ENCODE measurements at regions not wholly inside any gene's neighbourhood (a gene's known extent, or its start where the extent isn't known, plus 50 kb on each side); places are given as distances from the start of the nearest gene placed in this dataset.

- ATAC-seq = no peak
- Histone ChIP-seq H3K4me2 (no peak overlapping the region), H3K27ac (no peak overlapping the region), H3K4me1 (no peaks in the 10 kb centered on the region), H3K4me3 (no peak overlapping the region), H3K9me3 (no peaks in the 10 kb centered on the region)
- 86% methylated on average over 5 of the region's 5 CpGs for WGBS (ENCODE audit: missing lambda C conversion rate)
- ChIA-PET CTCF (interaction anchor here (0.7 kb wide), 2 partner anchors 14 to 80 kb away, joined by 3 to 4 read pairs; no protein-coding TSS in a partner anchor), POLR2A (no interaction called here)
- no peak for TF ChIP-seq NFE2L2 (conservative IDR thresholded peaks at IDR 0.05; ENCODE audit: low read length)
- no peak for DNase-seq (ENCODE audit: low read depth in 1 of 2, low spot score in 1 of 2)
- no peak for FAIRE-seq
These were observed 81.0 kb upstream of the PTHLH start for GRCh38 chr12:28053564-28053963.

GRCh38 chr12:28054583-28054982 lies 82.0 kb upstream of the PTHLH start:
- POLR2A ChIA-PET = no interaction called here
- no peak for ATAC-seq
- no peak overlapping the region for H3K4me3 ChIP-seq
- CTCF ChIA-PET = no interaction called here
- FAIRE-seq = no peak
- no peak overlapping the region for H3K27ac ChIP-seq
- no peaks in the 10 kb centered on the region for H3K4me1 ChIP-seq
- WGBS (ENCODE audit: missing lambda C conversion rate) = 96% methylated on average over 1 of the region's 1 CpG
- TF ChIP-seq CEBPB (IDR thresholded peaks at IDR 0.05) (no peak), CBX8 (IDR thresholded peaks at IDR 0.05) (no peak), ATOH8 (CRISPR knock-in tag; IDR thresholded peaks at IDR 0.05; ENCODE audit: low read depth) (no peak), ELK1 (IDR thresholded peaks at IDR 0.05; ENCODE audit: low read depth, low read length) (no peak), ZC3H11A (IDR thresholded peaks at IDR 0.05) (no peak), MAX (IDR thresholded peaks at IDR 0.05) (no peak)
- H3K9me3 ChIP-seq = no peaks in the 10 kb centered on the region
- no peak for DNase-seq (ENCODE audit: low read depth in 1 of 2, low spot score in 1 of 2)
- H3K4me2 ChIP-seq = no peak overlapping the region

- no peak for ATAC-seq
- ChIA-PET CTCF (interaction anchor here (0.6 to 1.5 kb wide), 3 partner anchors 8 to 635 kb away, joined by 3 to 4 read pairs (median 4); no protein-coding TSS in a partner anchor), POLR2A (no interaction called here)
- no peak for FAIRE-seq
- H3K4me3 ChIP-seq = no peak overlapping the region
- no peaks in the 10 kb centered on the region for H3K4me1 ChIP-seq
- TF ChIP-seq CBX8 (IDR thresholded peaks at IDR 0.05) (no peak), HES2 (IDR thresholded peaks at IDR 0.05) (no peak), JUN (IDR thresholded peaks at IDR 0.05) (no peak), CEBPB (IDR thresholded peaks at IDR 0.05) (no peak), MAFK (IDR thresholded peaks at IDR 0.05; ENCODE audit: partially characterized antibody) (no peak), RFX5 (IDR thresholded peaks at IDR 0.05) (no peak), JUNB (IDR thresholded peaks at IDR 0.05) (no peak), RNF2 (IDR thresholded peaks at IDR 0.05; ENCODE audit: borderline replicate concordance, low read depth) (no peak), NPAS2 (CRISPR knock-in tag; IDR thresholded peaks at IDR 0.05; ENCODE audit: borderline replicate concordance) (no peak), FOXS1 (CRISPR knock-in tag; IDR thresholded peaks at IDR 0.05) (no peak), KDM5A (IDR thresholded peaks at IDR 0.05) (no peak)
- H3K4me2 ChIP-seq = no peak overlapping the region
- no peak overlapping the region for H3K27ac ChIP-seq
- WGBS (ENCODE audit: missing lambda C conversion rate) = 79% methylated on average over 8 of the region's 8 CpGs
- DNase-seq (ENCODE audit: low read depth in 1 of 2, low spot score in 1 of 2) = no peak
- no peaks in the 10 kb centered on the region for H3K9me3 ChIP-seq
These were observed 85.5 kb upstream of the PTHLH start for GRCh38 chr12:28057856-28058615.

GRCh38 chr12:28059220-28059619 lies 86.7 kb upstream of the PTHLH start:
- Histone ChIP-seq H3K9me3 (no peaks in the 10 kb centered on the region), H3K4me2 (no peak overlapping the region), H3K4me3 (no peak overlapping the region), H3K27ac (no peak overlapping the region), H3K4me1 (no peaks in the 10 kb centered on the region)
- ATAC-seq = no peak
- TF ChIP-seq GATA3 (IDR thresholded peaks at IDR 0.05; ENCODE audit: borderline replicate concordance) (no peak), ZSCAN20 (CRISPR knock-in tag; IDR thresholded peaks at IDR 0.05) (no peak), RCOR1 (IDR thresholded peaks at IDR 0.05; ENCODE audit: low read depth, low read length) (no peak), JUNB (IDR thresholded peaks at IDR 0.05) (no peak), CHD4 (IDR thresholded peaks at IDR 0.05; ENCODE audit: borderline replicate concordance) (no peak), RFX5 (IDR thresholded peaks at IDR 0.05) (no peak), RAD21 (conservative IDR thresholded peaks at IDR 0.05 in 1 of 2, IDR thresholded peaks at IDR 0.05 in 1 of 2) (no peak), BHLHE40 (IDR thresholded peaks at IDR 0.05; ENCODE audit: low read depth, low read length) (no peak), HOXA7 (CRISPR knock-in tag; IDR thresholded peaks at IDR 0.05) (no peak)
- 64% methylated on average over 1 of the region's 1 CpG for WGBS (ENCODE audit: missing lambda C conversion rate)
- POLR2A ChIA-PET = no interaction called here
- no peak for DNase-seq (ENCODE audit: low read depth in 1 of 2, low spot score in 1 of 2)
- CTCF ChIA-PET = no interaction called here
- peak; percentile 61 for FAIRE-seq
